NB4 (cell line): ENCODE measurements at regions not wholly inside any gene's neighbourhood (a gene's known extent, or its start where the extent isn't known, plus 50 kb on each side); places are given as distances from the start of the nearest gene placed in this dataset.

Source experiments
- DNase-seq: peaks from one replicate; pipeline ENCODE4 v3.0.0; 2010; ENCODE audit warnings: low read depth
- H3K4me3 ChIP-seq: one replicate; pipeline ENCODE4 v1.5.1; 2011; ENCODE audit warnings: mild to moderate bottlenecking, low read depth, low read length, moderate library complexity
- MYC ChIP-seq: IDR thresholded peaks from 2 replicates; pipeline ENCODE4 v1.6.1; 2011; ENCODE audit warnings: low read depth, low read length
- POLR2A ChIP-seq: IDR thresholded peaks from 2 replicates; pipeline ENCODE4 v1.6.1; 2011; ENCODE audit warnings: mild to moderate bottlenecking; ENCODE audit not compliant: insufficient read length; ENCODE audit errors: extremely low read depth
- TF ChIP-seq, protein P1 (sequence below): IDR thresholded peaks from 2 replicates; pipeline ENCODE4 v1.6.1; 2011; ENCODE audit warnings: low read depth, low read length
- TF ChIP-seq, protein P2 (sequence below): IDR thresholded peaks from one replicate; pipeline ENCODE4 v1.5.1; 2012; ENCODE audit warnings: low read depth, low read length

DNA sequence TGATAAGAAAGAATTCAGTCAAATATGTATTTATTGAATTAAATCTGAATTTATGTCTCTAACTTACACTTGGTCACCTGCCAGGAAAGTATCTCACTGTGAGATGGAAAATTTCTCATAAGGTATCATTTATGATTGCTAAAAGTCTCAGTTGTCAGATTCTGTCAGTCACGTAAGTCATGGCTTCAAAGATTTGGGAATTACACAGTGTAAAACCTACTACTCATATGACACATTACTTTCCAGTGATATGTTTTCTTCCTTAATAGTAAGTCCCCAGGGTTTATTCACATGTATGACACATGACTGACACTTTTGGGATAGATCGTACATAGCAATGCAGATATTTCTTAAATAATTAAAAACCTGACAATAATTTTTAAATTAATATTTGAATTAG is 792.2 kb downstream of the PLOD2 start:
- H3K4me3 ChIP-seq: no peak overlapping the region
- no peak for DNase-seq
- TF ChIP-seq, protein P1, sequence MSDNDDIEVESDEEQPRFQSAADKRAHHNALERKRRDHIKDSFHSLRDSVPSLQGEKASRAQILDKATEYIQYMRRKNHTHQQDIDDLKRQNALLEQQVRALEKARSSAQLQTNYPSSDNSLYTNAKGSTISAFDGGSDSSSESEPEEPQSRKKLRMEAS: no peak
- TF ChIP-seq POLR2A (no peak), MYC (no peak)
- TF ChIP-seq, protein P2, sequence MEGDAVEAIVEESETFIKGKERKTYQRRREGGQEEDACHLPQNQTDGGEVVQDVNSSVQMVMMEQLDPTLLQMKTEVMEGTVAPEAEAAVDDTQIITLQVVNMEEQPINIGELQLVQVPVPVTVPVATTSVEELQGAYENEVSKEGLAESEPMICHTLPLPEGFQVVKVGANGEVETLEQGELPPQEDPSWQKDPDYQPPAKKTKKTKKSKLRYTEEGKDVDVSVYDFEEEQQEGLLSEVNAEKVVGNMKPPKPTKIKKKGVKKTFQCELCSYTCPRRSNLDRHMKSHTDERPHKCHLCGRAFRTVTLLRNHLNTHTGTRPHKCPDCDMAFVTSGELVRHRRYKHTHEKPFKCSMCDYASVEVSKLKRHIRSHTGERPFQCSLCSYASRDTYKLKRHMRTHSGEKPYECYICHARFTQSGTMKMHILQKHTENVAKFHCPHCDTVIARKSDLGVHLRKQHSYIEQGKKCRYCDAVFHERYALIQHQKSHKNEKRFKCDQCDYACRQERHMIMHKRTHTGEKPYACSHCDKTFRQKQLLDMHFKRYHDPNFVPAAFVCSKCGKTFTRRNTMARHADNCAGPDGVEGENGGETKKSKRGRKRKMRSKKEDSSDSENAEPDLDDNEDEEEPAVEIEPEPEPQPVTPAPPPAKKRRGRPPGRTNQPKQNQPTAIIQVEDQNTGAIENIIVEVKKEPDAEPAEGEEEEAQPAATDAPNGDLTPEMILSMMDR: no peak

DNA sequence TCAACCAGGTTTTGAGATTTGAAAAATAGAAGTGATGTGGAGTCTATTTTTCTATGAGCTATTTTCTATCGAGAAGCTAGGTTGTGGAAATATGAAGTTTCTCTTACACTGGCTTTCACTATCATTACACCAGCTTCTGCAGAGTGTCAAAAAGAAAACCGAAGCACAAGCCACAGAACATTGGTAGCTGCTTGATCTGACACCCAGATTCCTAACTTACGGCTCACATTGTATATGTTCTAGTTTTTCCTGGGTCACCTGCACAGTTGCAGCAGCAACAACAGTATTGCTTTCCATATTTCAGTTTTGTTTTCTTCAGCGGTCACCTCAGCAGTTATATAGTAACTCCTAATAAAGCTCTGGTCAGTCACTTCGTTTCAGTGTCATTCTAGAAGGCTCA is 790.1 kb downstream of the PLOD2 start:
- no peak overlapping the region for H3K4me3 ChIP-seq
- TF ChIP-seq, protein P1: no peak
- TF ChIP-seq, protein P2: no peak
- TF ChIP-seq POLR2A: no peak
- no peak for TF ChIP-seq MYC
- DNase-seq: no peak

DNA sequence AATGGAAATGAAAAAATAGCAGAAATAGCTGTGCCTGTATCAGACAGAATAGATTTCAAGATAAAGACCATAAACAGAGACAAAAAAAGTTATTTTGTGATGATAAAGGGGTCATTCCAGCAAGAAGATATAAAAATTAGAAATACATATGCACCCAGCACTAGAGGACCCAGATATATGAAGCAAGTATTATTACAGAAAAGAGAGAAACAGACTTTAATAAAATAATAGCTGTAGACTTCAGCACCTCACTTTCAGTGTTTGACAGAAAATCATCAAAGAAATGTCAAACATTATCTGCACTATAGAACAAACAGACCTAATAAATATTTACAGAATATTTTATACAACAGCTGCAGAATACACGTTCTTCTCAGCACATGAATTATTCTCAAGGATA is 783.7 kb downstream of the PLOD2 start:
- H3K4me3 ChIP-seq: no peak overlapping the region
- TF ChIP-seq MYC (no peak), POLR2A (no peak)
- TF ChIP-seq, protein P1: no peak
- TF ChIP-seq, protein P2: no peak
- no peak for DNase-seq

DNA sequence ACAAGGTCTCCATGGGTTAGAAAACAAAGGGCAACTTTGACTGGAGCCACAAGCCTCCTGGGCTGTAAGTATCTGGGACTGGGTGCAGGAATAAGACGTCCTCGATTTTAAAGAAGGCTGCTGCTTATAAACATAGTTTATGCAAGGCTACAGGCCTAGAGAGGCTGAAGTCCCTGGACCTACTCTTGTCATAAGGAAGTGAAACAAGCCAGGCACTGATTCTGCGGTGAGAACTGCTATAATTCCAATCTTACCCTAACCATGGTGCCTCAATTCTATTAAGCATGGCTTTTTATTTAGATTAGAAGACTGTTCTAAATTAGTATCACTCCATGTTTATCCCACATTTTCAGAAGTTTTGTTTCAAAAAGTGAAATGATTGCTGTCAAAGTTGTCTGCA is 777.6 kb downstream of the PLOD2 start:
- TF ChIP-seq, protein P1: no peak
- TF ChIP-seq MYC (no peak), POLR2A (no peak)
- TF ChIP-seq, protein P2: no peak
- no peak overlapping the region for H3K4me3 ChIP-seq
- no peak for DNase-seq

DNA sequence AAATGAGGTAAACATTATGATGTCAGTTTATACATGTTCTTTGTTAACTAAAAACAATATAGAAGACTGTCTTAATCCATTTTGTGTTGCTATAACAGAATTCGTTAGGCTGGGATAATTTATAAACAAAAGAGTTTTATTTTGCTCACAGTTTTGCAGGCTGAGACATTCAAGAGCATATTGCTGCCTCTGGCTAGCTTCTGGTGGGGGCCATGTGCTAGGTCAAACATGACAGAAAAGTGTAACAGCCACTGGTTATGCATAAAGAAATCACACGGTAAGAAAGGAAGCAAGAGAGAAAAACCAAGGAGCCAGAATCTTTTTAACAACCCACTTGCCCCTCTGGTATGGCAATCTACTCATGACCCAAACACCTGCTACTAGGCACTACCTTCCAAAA is 776.7 kb downstream of the PLOD2 start:
- no peak for DNase-seq
- TF ChIP-seq, protein P1: no peak
- no peak for TF ChIP-seq POLR2A
- TF ChIP-seq, protein P2: no peak
- TF ChIP-seq MYC: no peak

DNA sequence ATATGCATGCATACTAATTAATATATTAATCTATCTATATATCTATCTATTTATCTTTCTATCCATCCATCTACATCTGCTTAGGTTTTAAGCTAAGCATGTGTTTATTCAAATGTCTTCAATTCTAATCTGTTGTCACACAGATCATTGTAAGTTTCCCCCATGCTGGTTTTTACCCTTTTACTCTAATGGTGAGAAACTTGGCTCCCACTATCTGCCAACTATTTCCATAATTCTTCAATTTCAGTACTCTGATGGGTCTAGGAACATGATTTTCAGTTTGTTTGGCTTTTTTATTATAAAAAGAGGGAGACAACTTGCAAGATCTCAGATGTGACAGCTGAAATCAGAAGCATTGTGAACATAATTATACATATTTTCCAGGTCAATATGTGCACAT is 773.8 kb downstream of the PLOD2 start:
- H3K4me3 ChIP-seq: no peak overlapping the region
- TF ChIP-seq POLR2A (no peak), MYC (no peak)
- TF ChIP-seq, protein P2: no peak
- TF ChIP-seq, protein P1: no peak

More for the DNA sequence above, 776.7 kb downstream of the PLOD2 start:
- H3K4me3 ChIP-seq: no peak overlapping the region

More for the DNA sequence above, 773.8 kb downstream of the PLOD2 start:
- no peak for DNase-seq
